H1 (cell line): ENCODE measurements at regions not wholly inside any gene's neighbourhood (a gene's known extent, or its start where the extent isn't known, plus 50 kb on each side); places are given as distances from the start of the nearest gene placed in this dataset.

Experiments used
- CHD7 ChIP-seq: fragments of 300-600 bp; sonication (generic); IDR thresholded peaks from 2 replicates; pipeline ENCODE4 v1.7.1; 2012; ENCODE audit warnings: low read length, moderate library complexity, mild to moderate bottlenecking, inconsistent platforms; ENCODE audit not compliant: insufficient replicate concordance
- EGR1 ChIP-seq: IDR thresholded peaks from 2 replicates; pipeline ENCODE4 v1.6.1; 2011; ENCODE audit warnings: low read depth, low read length, borderline replicate concordance

DNA sequence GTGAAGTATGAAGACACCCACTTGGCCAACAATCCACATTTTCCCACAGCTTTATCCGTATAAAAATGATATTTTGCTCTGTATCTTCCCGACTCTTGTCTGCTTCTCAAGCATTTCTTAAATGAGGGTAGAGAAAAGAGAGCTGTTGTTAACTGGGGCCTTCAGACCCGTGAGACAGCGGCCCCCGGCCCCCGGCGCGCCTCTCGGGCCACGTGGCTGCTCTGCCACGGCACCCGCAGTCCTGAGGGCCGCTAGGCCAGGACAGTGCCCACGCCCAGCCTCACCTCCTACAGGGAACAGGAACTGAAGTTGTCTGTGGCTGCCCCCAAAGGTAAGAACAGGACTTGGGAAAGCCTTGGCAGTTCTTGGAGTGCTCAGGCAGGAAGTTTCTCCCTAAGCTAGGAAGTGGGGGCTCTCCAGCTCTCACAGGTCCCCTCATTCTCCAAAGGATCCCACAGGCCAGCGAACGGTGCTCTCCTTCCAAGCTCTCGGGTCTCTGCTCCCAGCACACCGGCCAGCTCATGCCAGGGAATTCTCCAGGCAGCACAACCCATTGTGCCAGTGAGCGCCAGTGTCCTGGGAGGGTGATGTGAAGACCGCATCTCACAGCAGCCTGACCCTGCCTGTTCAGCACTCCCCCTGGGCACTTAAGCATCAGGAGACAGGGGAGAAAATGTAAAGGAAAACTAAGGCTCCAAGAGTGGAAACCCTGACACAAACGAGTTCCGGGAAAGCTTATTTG lies 230.3 kb upstream of the PFKP start (continued):
- TF ChIP-seq CHD7 (no peak), EGR1 (no peak)
- TF ChIP-seq, all 59 proteins: peak for 0
